ENCODE measurements at regions not wholly inside any gene's neighbourhood (a gene's known extent, or its start where the extent isn't known, plus 50 kb on each side); places are given as distances from the start of the nearest gene placed in this dataset.

- TF ChIP-seq, protein P1, sequence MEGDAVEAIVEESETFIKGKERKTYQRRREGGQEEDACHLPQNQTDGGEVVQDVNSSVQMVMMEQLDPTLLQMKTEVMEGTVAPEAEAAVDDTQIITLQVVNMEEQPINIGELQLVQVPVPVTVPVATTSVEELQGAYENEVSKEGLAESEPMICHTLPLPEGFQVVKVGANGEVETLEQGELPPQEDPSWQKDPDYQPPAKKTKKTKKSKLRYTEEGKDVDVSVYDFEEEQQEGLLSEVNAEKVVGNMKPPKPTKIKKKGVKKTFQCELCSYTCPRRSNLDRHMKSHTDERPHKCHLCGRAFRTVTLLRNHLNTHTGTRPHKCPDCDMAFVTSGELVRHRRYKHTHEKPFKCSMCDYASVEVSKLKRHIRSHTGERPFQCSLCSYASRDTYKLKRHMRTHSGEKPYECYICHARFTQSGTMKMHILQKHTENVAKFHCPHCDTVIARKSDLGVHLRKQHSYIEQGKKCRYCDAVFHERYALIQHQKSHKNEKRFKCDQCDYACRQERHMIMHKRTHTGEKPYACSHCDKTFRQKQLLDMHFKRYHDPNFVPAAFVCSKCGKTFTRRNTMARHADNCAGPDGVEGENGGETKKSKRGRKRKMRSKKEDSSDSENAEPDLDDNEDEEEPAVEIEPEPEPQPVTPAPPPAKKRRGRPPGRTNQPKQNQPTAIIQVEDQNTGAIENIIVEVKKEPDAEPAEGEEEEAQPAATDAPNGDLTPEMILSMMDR (IDR thresholded peaks at IDR 0.05 in 2 of 3, conservative IDR thresholded peaks at IDR 0.05 in 1 of 3; ENCODE audit: insufficient read depth in 2 of 3, low read depth in 1 of 3, low read length in 3 of 3) = no peak
- TF ChIP-seq FOS (IDR thresholded peaks at IDR 0.05; ENCODE audit: extremely low read depth, insufficient read length) (no peak), HOMEZ (CRISPR knock-in tag; IDR thresholded peaks at IDR 0.05) (no peak), FOXA1 (IDR thresholded peaks at IDR 0.05; ENCODE audit: borderline replicate concordance) (no peak)
- TF ChIP-seq, protein P2, sequence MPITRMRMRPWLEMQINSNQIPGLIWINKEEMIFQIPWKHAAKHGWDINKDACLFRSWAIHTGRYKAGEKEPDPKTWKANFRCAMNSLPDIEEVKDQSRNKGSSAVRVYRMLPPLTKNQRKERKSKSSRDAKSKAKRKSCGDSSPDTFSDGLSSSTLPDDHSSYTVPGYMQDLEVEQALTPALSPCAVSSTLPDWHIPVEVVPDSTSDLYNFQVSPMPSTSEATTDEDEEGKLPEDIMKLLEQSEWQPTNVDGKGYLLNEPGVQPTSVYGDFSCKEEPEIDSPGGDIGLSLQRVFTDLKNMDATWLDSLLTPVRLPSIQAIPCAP (CRISPR knock-in tag; IDR thresholded peaks at IDR 0.05; ENCODE audit: borderline replicate concordance) = no peak
These were observed 209.8 kb downstream of the HAUS1 start for GRCh38 chr18:46314011-46314410.
